ENCODE measurements at regions not wholly inside any gene's neighbourhood (a gene's known extent, or its start where the extent isn't known, plus 50 kb on each side); places are given as distances from the start of the nearest gene placed in this dataset.
A peak's percentile ranks its signal among the peaks of the same experiment; 100 is the strongest.

- no peak for DNase-seq
These were observed 74.8 kb upstream of the ADAM23 start for GRCh38 chr2:206368484-206368883.

GRCh38 chr2:206368933-206369569 lies 74.3 kb upstream of the ADAM23 start:
- no peak for DNase-seq

- DNase-seq: no peak
These were observed 67.4 kb upstream of the ADAM23 start for GRCh38 chr2:206375956-206376355.

GRCh38 chr2:206378835-206379234 lies 64.5 kb upstream of the ADAM23 start:
- DNase-seq: no peak

- no peak for DNase-seq
These were observed 64.1 kb upstream of the ADAM23 start for GRCh38 chr2:206379266-206379665.

GRCh38 chr2:206379886-206380285 lies 63.4 kb upstream of the ADAM23 start:
- no peak for DNase-seq

GRCh38 chr2:206381881-206382280 lies 61.5 kb upstream of the ADAM23 start:
- no peak for DNase-seq

GRCh38 chr2:206383669-206384068 lies 59.7 kb upstream of the ADAM23 start:
- no peak for DNase-seq

DNA sequence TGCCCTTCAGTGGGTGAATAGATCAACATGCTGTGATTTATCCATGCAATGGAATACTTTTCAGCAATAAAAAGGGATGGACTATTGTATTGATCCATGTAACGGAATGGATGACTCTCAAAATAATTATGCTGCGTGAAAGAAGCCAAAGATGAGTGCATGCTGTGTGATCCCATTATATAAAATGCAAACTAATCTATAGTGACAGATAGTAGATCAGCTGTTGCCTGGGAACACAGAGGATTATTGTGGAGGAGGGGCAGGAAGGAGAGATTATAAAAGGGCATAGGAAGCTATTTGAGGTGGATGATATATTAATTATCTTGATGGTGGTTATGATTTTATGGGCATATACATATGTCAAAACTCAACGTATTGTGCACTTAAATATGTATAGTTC lies 55.5 kb upstream of the ADAM23 start:
- no peak for DNase-seq

DNA sequence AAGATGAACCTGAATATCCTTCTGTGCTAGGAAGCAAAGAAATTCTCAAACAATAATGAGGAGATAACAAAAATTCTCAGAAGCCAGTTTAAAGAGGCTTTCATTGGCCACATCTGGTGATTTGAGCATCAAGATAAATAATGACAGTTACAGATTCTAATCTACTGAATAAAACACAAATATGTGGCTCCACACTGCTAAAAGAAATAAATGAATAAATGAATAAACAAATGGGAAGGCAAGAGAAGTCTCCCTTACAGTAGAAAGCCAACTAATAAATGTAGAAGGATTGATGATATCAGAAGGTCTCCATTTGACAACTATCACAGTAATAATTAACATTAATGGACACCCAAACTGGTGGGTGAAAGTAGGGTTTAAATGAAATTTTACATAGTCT lies 54.6 kb upstream of the ADAM23 start:
- no peak for DNase-seq

- no peak for DNase-seq
These were observed 54.2 kb upstream of the ADAM23 start for GRCh38 chr2:206389164-206389563.

DNA sequence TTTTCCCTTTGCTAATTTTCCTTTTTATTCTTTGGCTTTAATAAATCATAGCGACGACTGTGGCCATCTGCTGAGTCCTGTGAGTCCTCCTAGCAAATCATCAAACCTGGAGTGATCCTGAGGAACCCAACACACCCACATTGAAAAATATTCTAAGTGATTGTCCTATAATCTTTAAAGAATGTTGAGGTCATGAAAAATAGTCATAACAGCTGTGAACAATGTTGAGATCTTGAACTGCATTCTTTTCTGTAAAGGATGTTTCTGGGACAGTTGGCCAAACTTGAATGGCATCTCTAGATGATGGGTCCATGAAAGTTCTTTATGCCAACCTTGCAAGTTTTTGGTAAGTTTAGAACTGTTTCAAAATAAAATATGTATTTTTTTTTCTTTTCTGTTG lies 53.2 kb upstream of the ADAM23 start:
- no peak for DNase-seq

GRCh38 chr2:206392118-206392517 lies 51.2 kb upstream of the ADAM23 start:
- peak in 1 of 5 donors; percentile 6 for DNase-seq

Measured in T-helper 1 cell (primary cell).